ENCODE measurements at regions not wholly inside any gene's neighbourhood (a gene's known extent, or its start where the extent isn't known, plus 50 kb on each side); places are given as distances from the start of the nearest gene placed in this dataset.

DNA sequence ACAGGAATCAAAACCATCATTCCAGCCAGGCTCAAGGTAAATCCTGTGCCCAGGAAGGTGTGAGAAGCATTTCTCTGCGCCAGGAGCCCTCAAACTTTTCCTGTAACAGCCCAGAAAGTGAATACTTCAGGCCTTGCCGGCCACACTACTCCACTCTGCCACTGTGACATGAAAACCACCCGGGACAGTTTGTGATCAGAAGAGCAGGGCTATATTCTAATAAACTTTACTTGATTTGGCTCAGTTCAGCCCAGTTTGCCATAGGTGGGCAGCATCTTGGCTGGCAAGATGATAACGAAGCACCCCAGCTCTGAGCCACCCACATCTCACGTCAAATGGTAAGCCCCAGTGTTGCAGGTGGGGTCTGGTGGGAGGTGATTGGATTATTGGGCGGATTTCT lies 249.4 kb downstream of the DLL1 start:
- TF ChIP-seq EZH2phosphoT487 (IDR thresholded peaks at IDR 0.05; ENCODE audit: insufficient read depth, low read depth) (no peak), EZH2 (IDR thresholded peaks at IDR 0.05; ENCODE audit: insufficient read depth, poor library complexity, severe bottlenecking) (no peak)
